H9 (cell line): ENCODE measurements at regions not wholly inside any gene's neighbourhood (a gene's known extent, or its start where the extent isn't known, plus 50 kb on each side); places are given as distances from the start of the nearest gene placed in this dataset.

Experiments
- DNase-seq: peaks from one replicate; pipeline ENCODE4 v3.0.0-alpha.2; 2017
- H2AFZ ChIP-seq: one replicate; pipeline ENCODE4 v1.6.1; 2013; ENCODE audit warnings: mild to moderate bottlenecking, low read length, control low read depth, moderate library complexity
- H2AK5ac ChIP-seq: 2 replicates; pipeline ENCODE4 v1.6.1; 2013; ENCODE audit warnings: low read length, control low read depth, mixed read lengths; ENCODE audit not compliant: insufficient read length
- H2BK120ac ChIP-seq: one replicate; pipeline ENCODE4 v1.6.1; 2013; ENCODE audit warnings: low read depth, mild to moderate bottlenecking, low read length, control low read depth, inconsistent platforms; ENCODE audit not compliant: poor library complexity, severe bottlenecking
- H2BK12ac ChIP-seq: 2 replicates; pipeline ENCODE4 v1.6.1; 2013; ENCODE audit warnings: low read length, control low read depth, mixed read lengths, low read depth; ENCODE audit not compliant: insufficient read length
- H2BK15ac ChIP-seq: 2 replicates; pipeline ENCODE4 v1.6.1; 2013; ENCODE audit warnings: low read depth, low read length, control low read depth
- H2BK20ac ChIP-seq: one replicate; pipeline ENCODE4 v1.6.1; 2013; ENCODE audit warnings: low read depth, mild to moderate bottlenecking, low read length, control low read depth, inconsistent platforms; ENCODE audit not compliant: poor library complexity, severe bottlenecking
- H2BK5ac ChIP-seq: 2 replicates; pipeline ENCODE4 v1.6.1; 2013; ENCODE audit warnings: low read length, control low read depth, mixed read lengths; ENCODE audit not compliant: insufficient read length
- H3K14ac ChIP-seq: 2 replicates; pipeline ENCODE4 v1.6.1; 2013; ENCODE audit warnings: low read length, control low read depth; ENCODE audit not compliant: insufficient read depth
- H3K18ac ChIP-seq: 2 replicates; pipeline ENCODE4 v1.6.1; 2013; ENCODE audit warnings: low read depth, mild to moderate bottlenecking, mixed read lengths, low read length, control low read depth; ENCODE audit not compliant: insufficient read length
- H3K23ac ChIP-seq: 2 replicates; pipeline ENCODE4 v1.6.1; 2013; ENCODE audit warnings: low read length, control low read depth, mixed read lengths, low read depth; ENCODE audit not compliant: insufficient read length
- H3K23me2 ChIP-seq: 2 replicates; pipeline ENCODE4 v1.6.1; 2013; ENCODE audit warnings: low read depth, mild to moderate bottlenecking, mixed read lengths, low read length, control low read depth; ENCODE audit not compliant: insufficient read length, poor library complexity, severe bottlenecking
- H3K27ac ChIP-seq: 2 replicates; pipeline ENCODE4 v1.5.1; 2013; ENCODE audit warnings: low read length, control low read depth, mixed read lengths, low read depth; ENCODE audit not compliant: insufficient read length
- H3K27me3 ChIP-seq: 2 replicates; pipeline ENCODE4 v1.6.1; 2013; ENCODE audit warnings: low read length, control low read depth, inconsistent platforms; ENCODE audit not compliant: insufficient read depth
- H3K4ac ChIP-seq: 2 replicates; pipeline ENCODE4 v1.6.1; 2013; ENCODE audit warnings: low read depth, mild to moderate bottlenecking, control low read depth, inconsistent platforms, low read length, moderate library complexity
- H3K4me1 ChIP-seq: 2 replicates; pipeline ENCODE4 v1.6.1; 2013; ENCODE audit warnings: low read length, control low read depth, inconsistent platforms; ENCODE audit not compliant: insufficient read depth
- H3K4me2 ChIP-seq: 2 replicates; pipeline ENCODE4 v1.6.1; 2013; ENCODE audit warnings: low read length, control low read depth, mixed read lengths; ENCODE audit not compliant: insufficient read length, insufficient read depth
- H3K56ac ChIP-seq: 2 replicates; pipeline ENCODE4 v1.6.1; 2013; ENCODE audit warnings: low read depth, mild to moderate bottlenecking, mixed read lengths, low read length, control low read depth; ENCODE audit not compliant: insufficient read length
- H3K79me1 ChIP-seq: 2 replicates; pipeline ENCODE4 v1.6.1; 2013; ENCODE audit warnings: low read depth, mild to moderate bottlenecking, moderate library complexity, low read length, control low read depth, inconsistent platforms; ENCODE audit not compliant: insufficient read depth, poor library complexity, severe bottlenecking
- H3K79me2 ChIP-seq: 2 replicates; pipeline ENCODE4 v1.6.1; 2013; ENCODE audit warnings: low read length, control low read depth, inconsistent platforms; ENCODE audit not compliant: insufficient read depth
- H3K9ac ChIP-seq: 2 replicates; pipeline ENCODE4 v1.6.1; 2013; ENCODE audit warnings: low read length, control low read depth, mixed read lengths; ENCODE audit not compliant: insufficient read length; ENCODE audit errors: extremely low read depth
- H3K9me3 ChIP-seq: one replicate; pipeline ENCODE4 v1.6.1; 2013; ENCODE audit warnings: low read depth, low read length, inconsistent platforms; ENCODE audit not compliant: control insufficient read depth
- H3T11ph ChIP-seq: one replicate; pipeline ENCODE4 v1.6.1; 2013; ENCODE audit warnings: mild to moderate bottlenecking, low read length, control low read depth, inconsistent platforms
- H4K20me1 ChIP-seq: one replicate; pipeline ENCODE4 v1.6.1; 2013; ENCODE audit not compliant: control insufficient read depth, insufficient read length, insufficient read depth
- H4K5ac ChIP-seq: 2 replicates; pipeline ENCODE4 v1.6.1; 2013; ENCODE audit warnings: low read depth, mild to moderate bottlenecking, mixed read lengths, low read length, control low read depth; ENCODE audit not compliant: insufficient read length
- H4K8ac ChIP-seq: replicated peaks from 2 replicates; pipeline ENCODE4 v1.6.1; 2013; ENCODE audit warnings: low read length, control low read depth, mixed read lengths, low read depth; ENCODE audit not compliant: insufficient read length
- H4K91ac ChIP-seq: 2 replicates; pipeline ENCODE4 v1.6.1; 2013; ENCODE audit warnings: low read depth, mild to moderate bottlenecking, moderate library complexity, mixed read lengths, low read length, control low read depth; ENCODE audit not compliant: insufficient read length
- H3K27ac Mint-ChIP-seq, 3 experiments: 2 replicates in 2 of 3; 3 replicates in 1 of 3; pipeline ENCODE4 v1.8.0; 2020 to 2021; ENCODE audit warnings: mixed read lengths in 3 of 3, mild to moderate bottlenecking in 1 of 3, moderate library complexity in 1 of 3
- H3K27me3 Mint-ChIP-seq: 2 replicates; pipeline ENCODE4 v1.8.0; 2021; ENCODE audit warnings: low read depth, mild to moderate bottlenecking, moderate library complexity, mixed read lengths
- H3K36me3 Mint-ChIP-seq, 3 experiments: 2 replicates in 2 of 3; 3 replicates in 1 of 3; pipeline ENCODE4 v1.8.0; 2020 to 2021; ENCODE audit warnings: low read depth in 3 of 3, mixed read lengths in 3 of 3; ENCODE audit not compliant: insufficient read depth in 1 of 3
- H3K4me1 Mint-ChIP-seq, 2 experiments: 2 replicates each; pipeline ENCODE4 v1.8.0; 2020; ENCODE audit warnings: mixed read lengths in 2 of 2
- H3K4me3 Mint-ChIP-seq, 2 experiments: 2 replicates in 1 of 2; 3 replicates in 1 of 2; pipeline ENCODE4 v1.8.0; 2020 to 2021; ENCODE audit warnings: mild to moderate bottlenecking in 2 of 2, mixed read lengths in 2 of 2, moderate library complexity in 1 of 2
- H3K9me3 Mint-ChIP-seq, 2 experiments: 2 replicates in 1 of 2; 3 replicates in 1 of 2; pipeline ENCODE4 v1.8.0; 2020; ENCODE audit warnings: mild to moderate bottlenecking in 2 of 2, mixed read lengths in 2 of 2, moderate library complexity in 1 of 2
- CTCF ChIP-seq: fragments of 200-600 bp; sonication (generic); conservative IDR thresholded peaks from 3 replicates; pipeline ENCODE4 v1.8.0; 2021; ENCODE audit warnings: antibody characterized with exemption, mild to moderate bottlenecking
- WGBS: extraction: QIAGEN DNeasy Blood & Tissue Kit; methylation state at CpG from one replicate; pipeline ENCODE4 v1.1.7; 2013; ENCODE audit warnings: missing lambda C conversion rate, low lambda C conversion rate, mixed read lengths; ENCODE audit not compliant: insufficient read length; ENCODE audit errors: extremely low coverage; 5-methylcytosine and 5-hydroxymethylcytosine counted together

GRCh38 chr4:28565396-28565795 lies 1704.8 kb downstream of the STIM2 start:
- no peaks in the 10 kb centered on the region for H3K9me3 ChIP-seq
- no peak overlapping the region for H3K27ac ChIP-seq
- H3K27me3 ChIP-seq, result no peaks in the 10 kb centered on the region
- no peak overlapping the region for H2BK12ac ChIP-seq
- H3K18ac ChIP-seq, result no peak overlapping the region
- no peak overlapping the region for H2BK5ac ChIP-seq
- Mint-ChIP-seq H3K9me3 (peaks cover 23 to 33% of the 10 kb centered on the region in 2 experiments), H3K4me1 (no peaks in the 10 kb centered on the region), H3K27me3 (no peaks in the 10 kb centered on the region), H3K36me3 (peaks cover 10 to 30% (median 14%) of the 10 kb centered on the region in 3 experiments), H3K4me3 (no peak overlapping the region), H3K27ac (no peak overlapping the region)
- H3K4me1 ChIP-seq, result no peaks in the 10 kb centered on the region
- no peaks in the 10 kb centered on the region for H3K79me2 ChIP-seq
- H3K4ac ChIP-seq, result no peak overlapping the region
- H4K8ac ChIP-seq, result no peak overlapping the region
- H3K23me2 ChIP-seq, result no peaks in the 10 kb centered on the region
- H3K56ac ChIP-seq, result no peak overlapping the region
- WGBS, result no CpG with 5 or more reads among the region's 2 CpGs
- H2BK120ac ChIP-seq, result no peak overlapping the region
- no peak overlapping the region for H2BK20ac ChIP-seq
- no peaks in the 10 kb centered on the region for H4K20me1 ChIP-seq
- H2AFZ ChIP-seq, result no peak overlapping the region
- no peak overlapping the region for H4K91ac ChIP-seq
- DNase-seq, result no peak
- no peak overlapping the region for H4K5ac ChIP-seq
- H3K14ac ChIP-seq, result no peak overlapping the region
- no peak overlapping the region for H3K9ac ChIP-seq
- no peak for TF ChIP-seq CTCF
- H3T11ph ChIP-seq, result no peak overlapping the region
- H2BK15ac ChIP-seq, result no peak overlapping the region
- no peak overlapping the region for H2AK5ac ChIP-seq
- H3K4me2 ChIP-seq, result no peak overlapping the region
- H3K23ac ChIP-seq, result no peak overlapping the region
- no peaks in the 10 kb centered on the region for H3K79me1 ChIP-seq
